Urinary bladder (tissue), 3 donors: ENCODE measurements at regions not wholly inside any gene's neighbourhood (a gene's known extent, or its start where the extent isn't known, plus 50 kb on each side); places are given as distances from the start of the nearest gene placed in this dataset.

Experiments used
- DNase-seq: peaks from one replicate; pipeline ENCODE4 v3.0.0-alpha.2; 2015; ENCODE audit errors: extremely low spot score
- H3K27ac ChIP-seq: one replicate; pipeline ENCODE4 v1.5.1; 2013; ENCODE audit warnings: low read depth, mild to moderate bottlenecking, moderate library complexity
- H3K36me3 ChIP-seq: one replicate; pipeline ENCODE4 v1.6.1; 2013; ENCODE audit warnings: mild to moderate bottlenecking, moderate library complexity; ENCODE audit not compliant: insufficient read depth
- H3K4me1 ChIP-seq: one replicate; pipeline ENCODE4 v1.6.1; 2013; ENCODE audit warnings: mild to moderate bottlenecking, moderate library complexity; ENCODE audit not compliant: insufficient read depth
- H3K4me3 ChIP-seq: one replicate; pipeline ENCODE4 v1.5.1; 2013; ENCODE audit warnings: low read depth, low read length
- WGBS: extraction: QIAGEN DNeasy Blood & Tissue Kit; methylation state at CpG from one replicate; pipeline ENCODE4 v1.1.7; 2013; 5-methylcytosine and 5-hydroxymethylcytosine counted together
- donor health status: healthy with polysubstance abuse.
- donor health status: healthy.

- Histone ChIP-seq H3K4me1 (peaks cover 1% of the 10 kb centered on the region), H3K27ac (no peak overlapping the region), H3K36me3 (no peaks in the 10 kb centered on the region), H3K4me3 (no peak overlapping the region)
- WGBS: 59% methylated on average over 4 of the region's 4 CpGs
- no peak for DNase-seq
Measured at GRCh38 chr4:24476282-24476681, 108.1 kb downstream of the DHX15 start.

GRCh38 chr4:24475756-24476155 lies 108.6 kb downstream of the DHX15 start:
- WGBS: 72% methylated on average over 3 of the region's 3 CpGs
- no peaks in the 10 kb centered on the region for H3K36me3 ChIP-seq
- H3K4me1 ChIP-seq: peaks cover 1% of the 10 kb centered on the region
- no peak overlapping the region for H3K4me3 ChIP-seq
- no peak overlapping the region for H3K27ac ChIP-seq
- DNase-seq: no peak

GRCh38 chr4:24473309-24473721 lies 111.0 kb downstream of the DHX15 start:
- peaks cover 1% of the 10 kb centered on the region for H3K4me1 ChIP-seq
- no peak overlapping the region for H3K27ac ChIP-seq
- H3K4me3 ChIP-seq: peak overlapping the region; percentile 68
- H3K36me3 ChIP-seq: no peaks in the 10 kb centered on the region
- 2% methylated on average over 13 of the region's 13 CpGs for WGBS
- DNase-seq: no peak

GRCh38 chr4:24472514-24473308 lies 111.6 kb downstream of the DHX15 start:
- Histone ChIP-seq H3K4me3 (peak overlapping the region; percentile 68), H3K36me3 (no peaks in the 10 kb centered on the region), H3K27ac (peak overlapping the region; percentile 27), H3K4me1 (peaks cover 1% of the 10 kb centered on the region)
- peak; percentile 59 for DNase-seq
- WGBS: under 1% methylated on average over 93 of the region's 93 CpGs

GRCh38 chr4:24472161-24472510 lies 112.2 kb downstream of the DHX15 start:
- no peak for DNase-seq
- H3K27ac ChIP-seq: no peak overlapping the region

GRCh38 chr4:24471486-24472160 lies 112.7 kb downstream of the DHX15 start:
- no peak overlapping the region for H3K27ac ChIP-seq
- under 1% methylated on average over 50 of the region's 50 CpGs for WGBS
- peaks cover 1% of the 10 kb centered on the region for H3K4me1 ChIP-seq
- no peak for DNase-seq
- H3K4me3 ChIP-seq: peak overlapping the region; percentile 68
- no peaks in the 10 kb centered on the region for H3K36me3 ChIP-seq

More at GRCh38 chr4:24472161-24472510, 112.2 kb downstream of the DHX15 start:
- H3K4me3 ChIP-seq: peak overlapping the region; percentile 68
- peaks cover 1% of the 10 kb centered on the region for H3K4me1 ChIP-seq
- no peaks in the 10 kb centered on the region for H3K36me3 ChIP-seq
- WGBS: under 1% methylated on average over 21 of the region's 21 CpGs

- peak overlapping the region; percentile 68 for H3K4me3 ChIP-seq
- peak overlapping the region; percentile 16 for H3K27ac ChIP-seq
- WGBS: under 1% methylated on average over 90 of the region's 90 CpGs
- no peak for DNase-seq
- H3K36me3 ChIP-seq: no peaks in the 10 kb centered on the region
- peaks cover 1% of the 10 kb centered on the region for H3K4me1 ChIP-seq
Measured at GRCh38 chr4:24470666-24471485, 113.5 kb downstream of the DHX15 start.

GRCh38 chr4:24468071-24468470 lies 116.3 kb downstream of the DHX15 start:
- no peak for DNase-seq
- no peaks in the 10 kb centered on the region for H3K36me3 ChIP-seq
- 93% methylated on average over 5 of the region's 5 CpGs for WGBS
- no peak overlapping the region for H3K27ac ChIP-seq
- no peak overlapping the region for H3K4me3 ChIP-seq
- H3K4me1 ChIP-seq: peaks cover 1% of the 10 kb centered on the region

GRCh38 chr4:24464566-24464965 lies 119.8 kb downstream of the DHX15 start:
- Histone ChIP-seq H3K27ac (no peak overlapping the region), H3K36me3 (no peaks in the 10 kb centered on the region), H3K4me3 (no peak overlapping the region), H3K4me1 (no peaks in the 10 kb centered on the region)
- DNase-seq: no peak
- WGBS: 85% methylated on average over 7 of the region's 7 CpGs

GRCh38 chr4:24456431-24456830 lies 127.9 kb downstream of the DHX15 start:
- H3K27ac ChIP-seq: no peak overlapping the region
- peaks cover 2% of the 10 kb centered on the region for H3K36me3 ChIP-seq
- WGBS: 77% methylated on average over 2 of the region's 2 CpGs
- no peaks in the 10 kb centered on the region for H3K4me1 ChIP-seq
- no peak for DNase-seq
- no peak overlapping the region for H3K4me3 ChIP-seq

GRCh38 chr4:24453951-24454350 lies 130.4 kb downstream of the DHX15 start:
- Histone ChIP-seq H3K4me1 (no peaks in the 10 kb centered on the region), H3K4me3 (no peak overlapping the region), H3K27ac (no peak overlapping the region), H3K36me3 (peaks cover 2% of the 10 kb centered on the region)
- DNase-seq: no peak
- WGBS: 73% methylated on average over 2 of the region's 2 CpGs

GRCh38 chr4:24451870-24452269 lies 132.5 kb downstream of the DHX15 start:
- DNase-seq: no peak
- Histone ChIP-seq H3K36me3 (no peaks in the 10 kb centered on the region), H3K27ac (no peak overlapping the region), H3K4me1 (no peaks in the 10 kb centered on the region), H3K4me3 (no peak overlapping the region)
- 93% methylated on average over 2 of the region's 2 CpGs for WGBS

GRCh38 chr4:24443200-24443599 lies 141.2 kb downstream of the DHX15 start:
- 78% methylated on average over 4 of the region's 4 CpGs for WGBS
- Histone ChIP-seq H3K27ac (no peak overlapping the region), H3K36me3 (no peaks in the 10 kb centered on the region), H3K4me3 (no peak overlapping the region), H3K4me1 (no peaks in the 10 kb centered on the region)
- no peak for DNase-seq
